ENCODE measurements at regions not wholly inside any gene's neighbourhood (a gene's known extent, or its start where the extent isn't known, plus 50 kb on each side); places are given as distances from the start of the nearest gene placed in this dataset.

DNA sequence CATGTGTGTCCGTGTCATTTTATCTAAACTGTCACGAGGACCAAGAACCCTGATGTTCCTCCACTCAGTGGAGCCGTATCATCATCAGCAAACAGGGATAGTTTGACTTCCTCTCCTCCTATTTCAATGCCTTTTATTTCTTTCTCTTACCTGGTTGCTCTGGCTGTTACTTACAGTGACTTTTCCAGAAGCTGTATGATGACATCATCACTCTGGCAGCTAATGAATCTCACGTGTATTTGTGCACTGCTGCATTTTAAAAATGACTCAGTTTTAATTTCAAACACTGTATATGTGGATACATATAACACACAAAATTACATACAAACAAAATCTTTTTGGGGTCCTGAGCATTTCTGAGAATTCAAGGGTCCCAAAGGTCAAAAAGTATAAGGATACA lies 481.4 kb downstream of the CDH2 start:
- TF ChIP-seq TOX (CRISPR knock-in tag; IDR thresholded peaks at IDR 0.05; ENCODE audit: borderline replicate concordance), result no peak
- TF ChIP-seq, protein P1, sequence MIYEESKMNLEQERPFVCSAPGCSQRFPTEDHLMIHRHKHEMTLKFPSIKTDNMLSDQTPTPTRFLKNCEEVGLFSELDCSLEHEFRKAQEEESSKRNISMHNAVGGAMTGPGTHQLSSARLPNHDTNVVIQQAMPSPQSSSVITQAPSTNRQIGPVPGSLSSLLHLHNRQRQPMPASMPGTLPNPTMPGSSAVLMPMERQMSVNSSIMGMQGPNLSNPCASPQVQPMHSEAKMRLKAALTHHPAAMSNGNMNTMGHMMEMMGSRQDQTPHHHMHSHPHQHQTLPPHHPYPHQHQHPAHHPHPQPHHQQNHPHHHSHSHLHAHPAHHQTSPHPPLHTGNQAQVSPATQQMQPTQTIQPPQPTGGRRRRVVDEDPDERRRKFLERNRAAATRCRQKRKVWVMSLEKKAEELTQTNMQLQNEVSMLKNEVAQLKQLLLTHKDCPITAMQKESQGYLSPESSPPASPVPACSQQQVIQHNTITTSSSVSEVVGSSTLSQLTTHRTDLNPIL (CRISPR knock-in tag; IDR thresholded peaks at IDR 0.05; ENCODE audit: low read depth), result 0 out of 2 replicates have a peak, but pooled peaks have one; percentile 34
- ATAC-seq, result no peak

DNA sequence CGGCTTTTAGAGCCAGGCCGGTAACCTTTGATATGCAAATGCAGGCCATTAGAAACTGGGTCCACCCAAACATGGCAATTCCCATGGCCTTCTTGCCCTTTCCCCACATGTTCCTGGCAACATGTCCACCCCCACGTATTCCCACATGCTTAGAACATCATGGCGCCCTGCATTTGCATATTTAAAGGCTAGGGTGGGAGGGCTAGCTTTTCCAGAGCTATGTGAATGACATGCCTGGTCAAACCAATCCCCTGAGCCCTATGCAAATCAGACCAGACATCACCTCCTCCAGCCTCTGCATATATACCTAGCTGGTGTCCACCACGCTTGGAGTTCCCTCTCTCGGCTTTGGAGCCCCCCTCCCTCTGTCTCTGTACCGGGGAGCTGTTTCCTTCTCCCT lies 481.9 kb downstream of the CDH2 start:
- ATAC-seq, result no peak
- TF ChIP-seq ZNF565 (CRISPR knock-in tag; conservative IDR thresholded peaks at IDR 0.05; ENCODE audit: low read depth) (no peak), GLIS3 (CRISPR knock-in tag; IDR thresholded peaks at IDR 0.05) (no peak), ZNF8 (CRISPR knock-in tag; IDR thresholded peaks at IDR 0.05) (no peak), SNAI2 (CRISPR knock-in tag; IDR thresholded peaks at IDR 0.05) (no peak), CSDC2 (CRISPR knock-in tag; IDR thresholded peaks at IDR 0.05) (no peak), TOX (CRISPR knock-in tag; IDR thresholded peaks at IDR 0.05; ENCODE audit: borderline replicate concordance) (no peak), OSR1 (CRISPR knock-in tag; IDR thresholded peaks at IDR 0.05) (no peak), ZC3H10 (CRISPR knock-in tag; IDR thresholded peaks at IDR 0.05) (no peak), RARB (CRISPR knock-in tag; IDR thresholded peaks at IDR 0.05) (no peak), ARNTL (CRISPR knock-in tag; IDR thresholded peaks at IDR 0.05; ENCODE audit: borderline replicate concordance, low read depth) (no peak)
- TF ChIP-seq, protein P2, sequence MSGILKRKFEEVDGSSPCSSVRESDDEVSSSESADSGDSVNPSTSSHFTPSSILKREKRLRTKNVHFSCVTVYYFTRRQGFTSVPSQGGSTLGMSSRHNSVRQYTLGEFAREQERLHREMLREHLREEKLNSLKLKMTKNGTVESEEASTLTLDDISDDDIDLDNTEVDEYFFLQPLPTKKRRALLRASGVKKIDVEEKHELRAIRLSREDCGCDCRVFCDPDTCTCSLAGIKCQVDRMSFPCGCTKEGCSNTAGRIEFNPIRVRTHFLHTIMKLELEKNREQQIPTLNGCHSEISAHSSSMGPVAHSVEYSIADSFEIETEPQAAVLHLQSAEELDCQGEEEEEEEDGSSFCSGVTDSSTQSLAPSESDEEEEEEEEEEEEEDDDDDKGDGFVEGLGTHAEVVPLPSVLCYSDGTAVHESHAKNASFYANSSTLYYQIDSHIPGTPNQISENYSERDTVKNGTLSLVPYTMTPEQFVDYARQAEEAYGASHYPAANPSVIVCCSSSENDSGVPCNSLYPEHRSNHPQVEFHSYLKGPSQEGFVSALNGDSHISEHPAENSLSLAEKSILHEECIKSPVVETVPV (CRISPR knock-in tag; IDR thresholded peaks at IDR 0.05), result no peak
- TF ChIP-seq, protein P3, sequence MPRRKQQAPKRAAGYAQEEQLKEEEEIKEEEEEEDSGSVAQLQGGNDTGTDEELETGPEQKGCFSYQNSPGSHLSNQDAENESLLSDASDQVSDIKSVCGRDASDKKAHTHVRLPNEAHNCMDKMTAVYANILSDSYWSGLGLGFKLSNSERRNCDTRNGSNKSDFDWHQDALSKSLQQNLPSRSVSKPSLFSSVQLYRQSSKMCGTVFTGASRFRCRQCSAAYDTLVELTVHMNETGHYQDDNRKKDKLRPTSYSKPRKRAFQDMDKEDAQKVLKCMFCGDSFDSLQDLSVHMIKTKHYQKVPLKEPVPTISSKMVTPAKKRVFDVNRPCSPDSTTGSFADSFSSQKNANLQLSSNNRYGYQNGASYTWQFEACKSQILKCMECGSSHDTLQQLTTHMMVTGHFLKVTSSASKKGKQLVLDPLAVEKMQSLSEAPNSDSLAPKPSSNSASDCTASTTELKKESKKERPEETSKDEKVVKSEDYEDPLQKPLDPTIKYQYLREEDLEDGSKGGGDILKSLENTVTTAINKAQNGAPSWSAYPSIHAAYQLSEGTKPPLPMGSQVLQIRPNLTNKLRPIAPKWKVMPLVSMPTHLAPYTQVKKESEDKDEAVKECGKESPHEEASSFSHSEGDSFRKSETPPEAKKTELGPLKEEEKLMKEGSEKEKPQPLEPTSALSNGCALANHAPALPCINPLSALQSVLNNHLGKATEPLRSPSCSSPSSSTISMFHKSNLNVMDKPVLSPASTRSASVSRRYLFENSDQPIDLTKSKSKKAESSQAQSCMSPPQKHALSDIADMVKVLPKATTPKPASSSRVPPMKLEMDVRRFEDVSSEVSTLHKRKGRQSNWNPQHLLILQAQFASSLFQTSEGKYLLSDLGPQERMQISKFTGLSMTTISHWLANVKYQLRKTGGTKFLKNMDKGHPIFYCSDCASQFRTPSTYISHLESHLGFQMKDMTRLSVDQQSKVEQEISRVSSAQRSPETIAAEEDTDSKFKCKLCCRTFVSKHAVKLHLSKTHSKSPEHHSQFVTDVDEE (CRISPR knock-in tag; IDR thresholded peaks at IDR 0.05), result no peak
- TF ChIP-seq, protein P1 (CRISPR knock-in tag; IDR thresholded peaks at IDR 0.05; ENCODE audit: low read depth), result no peak
- TF ChIP-seq, protein P4, sequence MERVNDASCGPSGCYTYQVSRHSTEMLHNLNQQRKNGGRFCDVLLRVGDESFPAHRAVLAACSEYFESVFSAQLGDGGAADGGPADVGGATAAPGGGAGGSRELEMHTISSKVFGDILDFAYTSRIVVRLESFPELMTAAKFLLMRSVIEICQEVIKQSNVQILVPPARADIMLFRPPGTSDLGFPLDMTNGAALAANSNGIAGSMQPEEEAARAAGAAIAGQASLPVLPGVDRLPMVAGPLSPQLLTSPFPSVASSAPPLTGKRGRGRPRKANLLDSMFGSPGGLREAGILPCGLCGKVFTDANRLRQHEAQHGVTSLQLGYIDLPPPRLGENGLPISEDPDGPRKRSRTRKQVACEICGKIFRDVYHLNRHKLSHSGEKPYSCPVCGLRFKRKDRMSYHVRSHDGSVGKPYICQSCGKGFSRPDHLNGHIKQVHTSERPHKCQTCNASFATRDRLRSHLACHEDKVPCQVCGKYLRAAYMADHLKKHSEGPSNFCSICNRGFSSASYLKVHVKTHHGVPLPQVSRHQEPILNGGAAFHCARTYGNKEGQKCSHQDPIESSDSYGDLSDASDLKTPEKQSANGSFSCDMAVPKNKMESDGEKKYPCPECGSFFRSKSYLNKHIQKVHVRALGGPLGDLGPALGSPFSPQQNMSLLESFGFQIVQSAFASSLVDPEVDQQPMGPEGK (CRISPR knock-in tag; IDR thresholded peaks at IDR 0.05; ENCODE audit: borderline replicate concordance), result no peak

DNA sequence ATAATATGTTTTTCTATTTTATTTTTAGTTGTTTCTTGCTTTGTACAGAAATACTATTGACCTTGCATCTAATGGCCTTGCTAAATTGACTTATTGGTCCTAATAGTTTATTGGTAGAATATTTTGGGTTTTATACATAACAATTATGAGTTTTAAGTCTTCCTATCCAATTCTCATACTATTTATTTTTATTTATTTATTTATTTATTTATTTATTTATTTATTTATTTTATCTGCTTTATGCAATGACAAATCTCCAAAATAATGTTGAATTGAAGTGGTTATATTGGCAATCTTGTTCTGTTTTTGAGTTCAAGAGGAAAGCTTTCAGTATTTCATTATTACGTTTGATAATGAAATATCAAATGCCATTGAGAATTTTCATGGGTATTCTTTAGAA lies 488.3 kb downstream of the CDH2 start:
- TF ChIP-seq OSR1 (CRISPR knock-in tag; IDR thresholded peaks at IDR 0.05), result no peak
- TF ChIP-seq, protein P3 (CRISPR knock-in tag; IDR thresholded peaks at IDR 0.05), result no peak
- TF ChIP-seq ISL1 (CRISPR knock-in tag; IDR thresholded peaks at IDR 0.05), result no peak
- no peak for TF ChIP-seq SNAI2 (CRISPR knock-in tag; IDR thresholded peaks at IDR 0.05)
- TF ChIP-seq, protein P4 (CRISPR knock-in tag; IDR thresholded peaks at IDR 0.05; ENCODE audit: borderline replicate concordance), result no peak
- TF ChIP-seq PPARA (CRISPR knock-in tag; IDR thresholded peaks at IDR 0.05; ENCODE audit: borderline replicate concordance), result no peak
- no peak for TF ChIP-seq ESRRG (CRISPR knock-in tag; IDR thresholded peaks at IDR 0.05)
- no peak for TF ChIP-seq ZNF565 (CRISPR knock-in tag; conservative IDR thresholded peaks at IDR 0.05; ENCODE audit: low read depth)
- TF ChIP-seq, protein P5, sequence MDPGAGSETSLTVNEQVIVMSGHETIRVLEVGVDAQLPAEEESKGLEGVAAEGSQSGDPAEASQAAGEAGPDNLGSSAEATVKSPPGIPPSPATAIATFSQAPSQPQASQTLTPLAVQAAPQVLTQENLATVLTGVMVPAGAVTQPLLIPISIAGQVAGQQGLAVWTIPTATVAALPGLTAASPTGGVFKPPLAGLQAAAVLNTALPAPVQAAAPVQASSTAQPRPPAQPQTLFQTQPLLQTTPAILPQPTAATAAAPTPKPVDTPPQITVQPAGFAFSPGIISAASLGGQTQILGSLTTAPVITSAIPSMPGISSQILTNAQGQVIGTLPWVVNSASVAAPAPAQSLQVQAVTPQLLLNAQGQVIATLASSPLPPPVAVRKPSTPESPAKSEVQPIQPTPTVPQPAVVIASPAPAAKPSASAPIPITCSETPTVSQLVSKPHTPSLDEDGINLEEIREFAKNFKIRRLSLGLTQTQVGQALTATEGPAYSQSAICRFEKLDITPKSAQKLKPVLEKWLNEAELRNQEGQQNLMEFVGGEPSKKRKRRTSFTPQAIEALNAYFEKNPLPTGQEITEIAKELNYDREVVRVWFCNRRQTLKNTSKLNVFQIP (CRISPR knock-in tag; IDR thresholded peaks at IDR 0.05; ENCODE audit: borderline replicate concordance, low read depth), result no peak
- TF ChIP-seq TOX (CRISPR knock-in tag; IDR thresholded peaks at IDR 0.05; ENCODE audit: borderline replicate concordance), result no peak
- ATAC-seq, result no peak
